ENCODE measurements at regions not wholly inside any gene's neighbourhood (a gene's known extent, or its start where the extent isn't known, plus 50 kb on each side); places are given as distances from the start of the nearest gene placed in this dataset.
"Not testable (repeated sequence)": the region's sequence is repeated elsewhere in the genome, so short reads cannot be mapped to it uniquely, and the experiment has no call there.

DNA sequence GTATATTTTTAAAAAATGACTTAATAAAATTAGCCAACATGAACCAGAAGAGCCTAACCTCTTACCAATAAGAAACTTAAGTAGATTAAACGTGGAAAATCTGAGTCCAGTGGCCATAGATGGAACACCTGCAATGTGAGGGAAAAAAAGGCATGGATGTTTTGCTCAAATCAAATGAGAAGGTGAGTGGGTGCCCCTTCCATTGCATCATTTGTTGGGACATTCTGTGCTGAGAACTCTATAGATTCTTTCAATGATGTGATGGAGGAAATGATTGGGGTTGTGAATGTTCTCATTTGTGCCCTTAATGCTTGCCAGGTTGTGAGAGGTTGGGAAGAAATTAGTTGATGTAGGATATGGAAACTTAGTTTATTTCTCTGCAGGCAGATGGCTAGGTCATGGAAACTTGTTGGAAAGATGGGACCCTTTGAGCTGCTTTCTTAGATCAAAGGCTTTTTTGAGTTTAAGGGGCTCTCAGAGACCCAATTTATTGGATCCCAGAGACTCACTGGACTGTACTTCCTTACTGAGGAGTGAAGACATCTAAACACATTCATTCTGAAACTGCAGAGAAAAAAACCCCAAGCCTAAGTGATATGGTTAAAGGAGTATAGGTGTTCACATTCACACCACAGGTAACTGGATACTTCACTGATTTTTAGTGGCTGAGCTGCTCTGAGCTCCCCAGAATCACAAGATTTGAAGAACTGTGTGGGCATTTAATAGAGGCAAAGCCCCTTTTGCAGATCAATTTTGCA, 95.9 kb downstream of the DACT1 start:
- no peak for ATAC-seq (replicated peaks in 6 of 8)
- in situ Hi-C loops (cut with MboI; ENCODE audit: low pct_unique_long_range_greater_than_20kb in 2 of 9, low sequenced_read_pairs in 9 of 9, unreplicated experiment in 9 of 9): no loop called here
- no peak overlapping the region for H3K27ac ChIP-seq
- 33 to 83% (median 53%) methylated on average over 1 of the region's 1 CpG; no CpG with 5 or more reads in 2 of the 10 experiments for WGBS, 10 experiments
- no peak overlapping the region for H3K4me3 ChIP-seq
- H3K4me1 ChIP-seq (replicated peaks in 1 of 2): no peaks in the 10 kb centered on the region

DNA sequence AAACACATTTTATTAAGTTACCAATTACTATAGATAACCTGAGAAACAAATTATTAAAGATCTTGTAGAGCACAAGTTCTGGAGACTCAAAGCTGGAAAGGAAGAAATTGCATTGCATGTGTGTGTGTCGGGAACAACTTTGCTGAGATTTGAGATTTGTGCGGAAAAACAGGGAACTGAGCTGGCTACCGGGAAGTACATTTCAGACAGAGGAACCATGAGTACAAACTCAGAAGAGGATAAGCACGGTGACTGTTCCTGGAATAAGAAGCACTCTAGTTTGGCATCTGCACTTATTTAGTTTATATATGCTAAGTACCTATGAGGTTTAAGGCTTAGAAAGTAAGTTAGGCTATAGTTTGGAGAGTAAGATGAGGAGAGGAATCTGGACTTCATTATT, 97.8 kb downstream of the DACT1 start:
- 50 to 100% (median 93%) methylated on average over 1 to 4 of the region's 4 CpGs for WGBS, 10 experiments
- no peak for ATAC-seq (replicated peaks in 6 of 8)

DNA sequence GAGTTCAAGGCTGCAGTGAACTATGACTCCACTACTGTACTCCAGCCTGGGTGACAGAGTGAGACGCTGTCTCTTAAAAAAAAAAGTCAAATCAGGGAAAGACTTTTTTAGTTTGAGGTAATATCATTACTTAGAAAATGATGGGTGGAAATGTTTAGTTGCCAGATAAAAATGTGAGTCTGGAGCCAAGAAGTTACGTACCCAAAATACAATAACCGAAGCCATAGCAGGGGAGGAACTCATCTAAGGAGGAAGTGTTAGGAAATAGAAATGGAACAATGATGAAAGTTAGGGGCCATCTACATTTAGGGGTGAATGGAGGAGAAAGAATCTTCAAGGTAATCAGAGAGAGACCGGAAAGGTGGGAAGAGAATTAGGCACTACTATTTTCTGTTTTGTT, 98.8 kb downstream of the DACT1 start:
- 72 to 100% (median 94%) methylated on average over 2 to 4 of the region's 4 CpGs; no CpG with 5 or more reads in 2 of the 10 experiments for WGBS, 10 experiments
- no peak for ATAC-seq (replicated peaks in 6 of 8)
- Histone ChIP-seq H3K4me3 (no peak overlapping the region), H3K27ac (no peak overlapping the region), H3K4me1 (replicated peaks in 1 of 2) (no peaks in the 10 kb centered on the region)
- in situ Hi-C loops (cut with MboI; ENCODE audit: low pct_unique_long_range_greater_than_20kb in 2 of 9, low sequenced_read_pairs in 9 of 9, unreplicated experiment in 9 of 9): no loop called here

More for the DNA sequence above, 97.8 kb downstream of the DACT1 start:
- H3K4me1 ChIP-seq (replicated peaks in 1 of 2): no peaks in the 10 kb centered on the region
- in situ Hi-C loops (cut with MboI; ENCODE audit: low pct_unique_long_range_greater_than_20kb in 2 of 9, low sequenced_read_pairs in 9 of 9, unreplicated experiment in 9 of 9): no loop called here
- no peak overlapping the region for H3K4me3 ChIP-seq
- no peak overlapping the region for H3K27ac ChIP-seq

DNA sequence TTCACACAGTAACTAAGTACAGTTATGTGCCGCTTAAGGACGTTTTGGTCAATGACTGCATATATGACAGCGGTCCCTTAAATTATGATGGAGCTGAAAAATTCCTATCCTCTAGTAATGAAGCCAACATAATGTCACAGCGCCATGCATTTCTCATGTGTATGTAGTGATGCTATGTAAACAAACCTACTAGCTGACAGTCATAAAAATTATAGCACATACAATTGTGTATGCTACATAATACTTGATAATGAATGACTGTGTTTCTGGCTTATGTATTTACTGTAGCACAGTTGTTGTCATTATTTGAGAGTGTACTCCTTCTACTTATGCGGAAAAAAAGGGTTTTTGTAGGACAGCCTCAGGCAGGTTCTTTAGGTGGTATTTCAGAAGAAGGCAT, 99.7 kb downstream of the DACT1 start:
- Histone ChIP-seq H3K27ac (no peak overlapping the region), H3K4me1 (replicated peaks in 1 of 2) (no peaks in the 10 kb centered on the region), H3K4me3 (no peak overlapping the region)
- in situ Hi-C loops (cut with MboI; ENCODE audit: low pct_unique_long_range_greater_than_20kb in 2 of 9, low sequenced_read_pairs in 9 of 9, unreplicated experiment in 9 of 9): no loop called here
- no peak for ATAC-seq (replicated peaks in 6 of 8)
- 83 to 100% (median 100%) methylated on average over 1 to 5 of the region's 5 CpGs; no CpG with 5 or more reads in 1 of the 10 experiments for WGBS, 10 experiments

DNA sequence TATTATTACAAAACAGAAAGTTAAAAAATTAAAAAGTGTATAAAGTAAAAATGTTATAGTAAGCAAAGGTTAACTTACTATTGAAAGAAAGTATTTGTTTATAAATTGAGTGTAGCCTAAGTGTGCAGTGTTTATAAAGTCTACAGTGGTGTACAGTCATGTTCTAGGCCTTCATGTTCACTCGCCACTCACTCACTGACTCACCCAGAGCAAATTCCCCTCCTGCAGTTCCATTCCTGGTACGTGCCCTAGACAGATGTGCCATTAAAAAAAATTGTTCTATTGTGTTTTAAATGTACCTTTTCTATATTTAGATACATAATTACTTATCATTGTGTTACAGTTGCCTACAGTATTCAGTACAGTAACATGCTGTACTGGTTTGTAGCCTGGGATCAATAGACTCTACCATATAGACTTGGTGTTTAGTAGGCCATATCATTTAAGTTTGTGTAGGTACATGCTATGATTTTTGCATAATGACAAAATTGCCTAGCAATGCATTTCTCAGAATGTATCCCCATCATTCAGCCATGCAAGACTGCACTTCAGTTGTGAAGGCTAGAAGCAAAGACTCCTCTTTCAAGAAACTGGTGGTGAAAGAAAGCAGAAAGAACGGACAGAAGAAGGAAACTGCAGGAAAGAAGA, 100.6 kb downstream of the DACT1 start:
- WGBS, 10 experiments: 20 to 100% (median 78%) methylated on average over 1 to 3 of the region's 3 CpGs; no CpG with 5 or more reads in 1 of the 10 experiments
- Histone ChIP-seq H3K4me3 (no peak overlapping the region), H3K27ac (no peak overlapping the region), H3K4me1 (replicated peaks in 1 of 2) (no peaks in the 10 kb centered on the region)
- peak in 1 of 8 experiments; percentile 22 for ATAC-seq (replicated peaks in 6 of 8)
- in situ Hi-C loops (cut with MboI; ENCODE audit: low pct_unique_long_range_greater_than_20kb in 2 of 9, low sequenced_read_pairs in 9 of 9, unreplicated experiment in 9 of 9): no loop called here

DNA sequence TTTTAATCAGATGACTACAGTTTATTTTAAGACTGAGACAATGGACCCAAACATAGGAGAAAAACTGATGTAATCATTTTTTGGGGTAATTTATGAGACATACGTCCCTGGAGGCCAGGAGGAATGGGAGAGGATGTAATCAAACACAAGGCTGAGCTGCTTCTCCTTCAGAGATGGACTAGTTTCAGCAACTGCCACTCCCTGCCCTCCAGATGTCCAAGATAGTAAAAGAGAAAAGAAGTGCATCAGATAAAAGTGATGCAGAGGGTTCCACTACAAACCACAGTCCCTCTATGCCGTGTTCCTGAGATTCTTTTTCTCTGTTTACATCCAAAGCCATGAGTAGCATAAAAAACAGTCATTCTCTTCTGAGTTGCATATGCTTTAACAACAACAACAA, 101.1 kb downstream of the DACT1 start:
- in situ Hi-C loops (cut with MboI; ENCODE audit: low pct_unique_long_range_greater_than_20kb in 2 of 9, low sequenced_read_pairs in 9 of 9, unreplicated experiment in 9 of 9): no loop called here

DNA sequence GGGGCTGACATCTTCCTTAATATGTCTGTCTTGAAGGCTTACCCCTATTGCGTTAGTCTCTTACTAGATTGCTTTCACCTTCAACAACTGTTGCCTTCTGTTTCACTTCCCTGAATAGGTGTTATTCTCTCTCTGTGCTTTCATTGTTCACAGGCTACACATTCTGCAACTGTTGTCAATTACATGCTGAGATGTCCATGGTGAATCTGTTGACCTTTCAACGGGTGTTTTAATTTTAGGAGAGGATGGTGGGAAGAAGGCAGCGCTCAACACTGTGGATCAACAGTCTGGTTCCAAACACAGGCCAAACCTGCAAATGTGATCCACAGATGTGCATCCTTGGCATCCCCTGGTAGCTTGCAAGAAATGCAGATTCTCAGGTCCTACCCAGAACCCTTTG, 101.9 kb downstream of the DACT1 start:
- peaks cover 0 to 11% of the 10 kb centered on the region in 2 donors for H3K4me1 ChIP-seq (replicated peaks in 1 of 2)
- H3K4me3 ChIP-seq: no peak overlapping the region
- in situ Hi-C loops (cut with MboI; ENCODE audit: low pct_unique_long_range_greater_than_20kb in 2 of 9, low sequenced_read_pairs in 9 of 9, unreplicated experiment in 9 of 9): no loop called here
- WGBS, 10 experiments: 67 to 100% (median 92%) methylated on average over 1 to 3 of the region's 3 CpGs; no CpG with 5 or more reads in 2 of the 10 experiments
- no peak for ATAC-seq (replicated peaks in 6 of 8)
- no peak overlapping the region for H3K27ac ChIP-seq

More for the DNA sequence above, 101.1 kb downstream of the DACT1 start:
- 0 to 100% (median 75%) methylated on average over 1 to 2 of the region's 2 CpGs; no CpG with 5 or more reads in 2 of the 10 experiments for WGBS, 10 experiments
- peak in 1 of 8 experiments; percentile 62 for ATAC-seq (replicated peaks in 6 of 8)
- Histone ChIP-seq H3K4me1 (replicated peaks in 1 of 2) (peaks cover 0 to 3% of the 10 kb centered on the region in 2 donors), H3K27ac (no peak overlapping the region), H3K4me3 (no peak overlapping the region)

DNA sequence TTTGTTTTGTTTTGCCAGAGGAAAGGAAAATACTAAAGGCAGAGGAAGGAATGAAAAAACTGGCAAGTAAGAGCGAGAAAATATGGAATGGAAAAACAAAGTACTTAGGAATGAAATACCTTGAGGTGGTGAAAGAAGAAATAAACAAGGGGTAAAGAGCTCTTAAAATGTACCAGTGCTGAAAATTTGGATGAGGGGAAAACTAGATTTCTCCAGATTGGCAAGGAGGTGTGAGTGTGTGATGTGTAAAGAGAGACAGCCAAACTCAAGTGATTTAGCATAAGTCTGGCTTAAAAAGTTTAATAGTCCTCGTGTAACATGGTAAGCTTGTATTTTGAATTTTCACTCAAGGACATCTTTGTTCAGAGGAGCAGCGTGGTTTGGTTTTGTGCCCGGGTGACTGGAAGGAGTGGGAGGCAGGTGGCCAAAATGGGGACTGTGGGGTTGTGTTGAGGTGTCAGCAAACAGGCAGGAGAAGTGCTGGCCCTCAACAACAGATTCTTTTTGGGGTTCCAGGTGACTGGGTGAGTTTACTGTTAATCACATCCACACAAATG, 102.7 kb downstream of the DACT1 start:
- no peak for ATAC-seq (replicated peaks in 6 of 8)
- peaks cover 0 to 14% of the 10 kb centered on the region in 2 donors for H3K4me1 ChIP-seq (replicated peaks in 1 of 2)
- H3K4me3 ChIP-seq: no peak overlapping the region
- H3K27ac ChIP-seq: no peak overlapping the region
- 21 to 100% (median 75%) methylated on average over 1 to 4 of the region's 4 CpGs for WGBS, 10 experiments
- in situ Hi-C loops (cut with MboI; ENCODE audit: low pct_unique_long_range_greater_than_20kb in 2 of 9, low sequenced_read_pairs in 9 of 9, unreplicated experiment in 9 of 9): no loop called here

DNA sequence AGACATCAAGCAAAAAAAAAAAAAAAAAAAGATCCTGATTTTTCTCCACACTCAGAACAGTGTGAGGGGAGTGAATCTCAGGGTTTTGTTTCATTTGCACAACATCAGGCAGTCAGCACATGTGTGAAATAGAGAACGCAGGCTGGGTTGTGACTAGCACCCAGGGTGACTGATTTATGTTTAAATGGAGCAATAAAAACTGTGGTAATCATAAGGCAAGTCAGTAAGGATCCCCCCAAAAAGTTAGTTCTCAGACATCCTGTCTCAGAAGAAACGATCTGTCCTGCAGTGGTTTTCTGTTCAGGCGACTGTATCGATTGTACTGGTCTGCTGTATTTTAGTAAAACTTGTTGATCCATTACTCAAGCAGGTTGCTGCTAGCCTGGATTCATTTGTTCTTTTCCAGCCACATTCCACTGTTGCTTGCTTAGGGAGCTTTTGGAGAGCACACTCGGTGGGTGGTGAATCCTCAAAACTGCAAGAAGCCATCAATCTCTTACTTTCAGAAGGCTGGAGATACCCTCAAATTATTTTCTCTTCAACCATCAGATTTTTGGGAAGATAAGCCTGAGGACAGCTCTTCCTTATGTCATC, 107.1 kb downstream of the DACT1 start:
- Histone ChIP-seq H3K4me3 (no peak overlapping the region), H3K4me1 (replicated peaks in 1 of 2) (peaks cover 3 to 14% of the 10 kb centered on the region in 2 donors), H3K27ac (no peak overlapping the region)
- no peak for ATAC-seq (replicated peaks in 6 of 8)
- 43 to 95% (median 77%) methylated on average over 1 to 5 of the region's 5 CpGs; no CpG with 5 or more reads in 2 of the 10 experiments for WGBS, 10 experiments
- in situ Hi-C loops (cut with MboI; ENCODE audit: low pct_unique_long_range_greater_than_20kb in 2 of 9, low sequenced_read_pairs in 9 of 9, unreplicated experiment in 9 of 9): no loop called here

DNA sequence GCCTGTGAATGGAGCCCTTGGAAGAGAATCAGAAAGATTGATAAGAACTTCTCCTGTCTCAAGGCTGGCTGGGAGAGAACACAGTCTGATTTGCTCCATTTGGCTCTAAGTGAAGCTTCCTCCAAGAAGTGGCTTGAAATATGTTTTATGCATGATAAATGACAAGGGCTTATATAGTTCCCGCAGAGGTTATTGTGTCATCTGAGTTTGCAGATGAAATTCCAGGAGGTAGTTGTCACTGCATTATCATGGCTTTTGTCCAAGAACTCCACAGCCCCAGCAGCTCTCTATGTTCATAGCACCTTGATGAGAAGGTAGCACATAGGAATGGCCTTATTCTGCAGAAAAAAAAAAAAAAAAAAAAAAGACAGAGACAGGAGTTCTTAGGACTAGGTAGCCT, 108.5 kb downstream of the DACT1 start:
- WGBS, 10 experiments: 83 to 100% (median 83%) methylated on average over 1 of the region's 1 CpG; no CpG with 5 or more reads in 7 of the 10 experiments
- ATAC-seq (replicated peaks in 6 of 8): peak in 2 of 8 experiments; percentile 17 to 48
- Histone ChIP-seq H3K4me3 (no peak overlapping the region), H3K27ac (no peak overlapping the region), H3K4me1 (replicated peaks in 1 of 2) (peaks cover 3 to 14% of the 10 kb centered on the region in 2 donors)
- in situ Hi-C loops (cut with MboI; ENCODE audit: low pct_unique_long_range_greater_than_20kb in 2 of 9, low sequenced_read_pairs in 9 of 9, unreplicated experiment in 9 of 9): no loop called here

DNA sequence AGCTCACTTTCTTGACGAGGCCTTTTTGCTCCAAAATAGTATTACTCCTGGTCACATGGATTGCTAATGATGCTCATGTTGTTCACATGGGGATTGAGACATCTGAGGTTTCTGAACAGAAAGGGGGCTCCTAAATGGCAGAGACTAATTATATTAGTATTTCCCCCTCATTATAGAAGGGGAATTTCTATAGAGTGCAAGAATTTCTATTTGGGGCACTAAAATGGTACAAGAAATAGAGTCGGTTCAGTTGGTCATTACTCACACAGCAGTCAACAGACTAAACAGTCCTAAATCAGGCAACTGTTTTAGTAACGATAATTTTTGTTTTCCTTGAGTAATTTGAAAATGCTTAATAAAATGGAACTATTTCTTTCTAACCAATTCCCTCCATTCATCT, 108.9 kb downstream of the DACT1 start:
- no peak overlapping the region for H3K4me3 ChIP-seq
- peaks cover 3 to 14% of the 10 kb centered on the region in 2 donors for H3K4me1 ChIP-seq (replicated peaks in 1 of 2)
- in situ Hi-C loops (cut with MboI; ENCODE audit: low pct_unique_long_range_greater_than_20kb in 2 of 9, low sequenced_read_pairs in 9 of 9, unreplicated experiment in 9 of 9): no loop called here
- 0 to 100% (median 74%) methylated on average over 1 to 3 of the region's 3 CpGs; no CpG with 5 or more reads in 2 of the 10 experiments for WGBS, 10 experiments
- ATAC-seq (replicated peaks in 6 of 8): no peak
- H3K27ac ChIP-seq: no peak overlapping the region

DNA sequence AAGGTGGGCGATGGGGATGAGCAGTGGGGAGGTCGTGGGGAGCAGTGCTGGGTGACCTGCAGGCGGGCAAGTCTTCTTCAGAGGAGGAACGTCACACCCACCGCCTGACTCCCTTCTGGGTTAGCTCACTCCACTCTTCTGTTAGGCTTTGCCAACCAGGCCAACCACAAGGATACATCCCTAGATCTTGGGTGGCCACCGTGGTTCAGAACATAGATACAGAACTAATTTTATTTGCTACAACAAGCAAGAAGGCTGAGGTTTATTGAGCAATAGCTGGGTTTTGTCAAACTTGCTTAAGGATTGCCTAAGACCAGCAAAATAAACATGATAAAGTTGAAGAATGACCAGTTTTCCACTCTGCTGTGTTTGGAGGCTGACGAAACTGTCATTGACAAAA, 109.4 kb downstream of the DACT1 start:
- Histone ChIP-seq H3K4me3 (no peak overlapping the region), H3K4me1 (replicated peaks in 1 of 2) (peaks cover 3 to 14% of the 10 kb centered on the region in 2 donors), H3K27ac (no peak overlapping the region)
- ATAC-seq (replicated peaks in 6 of 8): no peak
- WGBS, 10 experiments: 33 to 93% (median 80%) methylated on average over 1 to 5 of the region's 7 CpGs; no CpG with 5 or more reads in 3 of the 10 experiments
- in situ Hi-C loops (cut with MboI; ENCODE audit: low pct_unique_long_range_greater_than_20kb in 2 of 9, low sequenced_read_pairs in 9 of 9, unreplicated experiment in 9 of 9): no loop called here

DNA sequence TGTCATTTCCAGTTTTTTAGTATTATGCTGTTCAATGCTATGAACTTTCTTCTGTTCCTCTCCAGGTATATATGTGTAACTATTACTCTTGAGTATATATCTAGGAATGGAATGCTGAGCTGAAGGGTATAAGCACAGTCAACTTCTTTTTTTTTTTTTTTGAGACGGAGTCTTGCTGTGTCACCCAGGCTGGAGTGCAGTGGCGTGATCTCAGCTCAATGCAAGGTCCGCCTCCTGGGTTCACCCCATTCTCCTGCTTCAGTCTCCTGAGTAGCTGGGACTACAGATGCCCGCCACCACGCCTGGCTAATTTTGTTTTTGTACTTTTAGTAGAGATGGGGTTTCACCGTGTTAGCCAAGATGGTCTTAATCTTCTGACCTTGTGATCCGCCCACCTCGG, 110.5 kb downstream of the DACT1 start:
- 71 to 100% (median 96%) methylated on average over 1 to 7 of the region's 8 CpGs; no CpG with 5 or more reads in 1 of the 10 experiments for WGBS, 10 experiments
- ATAC-seq (replicated peaks in 6 of 8); in situ Hi-C loops (cut with MboI; ENCODE audit: low pct_unique_long_range_greater_than_20kb in 2 of 9, low sequenced_read_pairs in 9 of 9, unreplicated experiment in 9 of 9); H3K27ac ChIP-seq; H3K4me3 ChIP-seq: not testable (repeated sequence)
- peaks cover 3 to 14% of the 10 kb centered on the region in 2 donors for H3K4me1 ChIP-seq (replicated peaks in 1 of 2)
